GM12891 (cell line): ENCODE measurements at regions not wholly inside any gene's neighbourhood (a gene's known extent, or its start where the extent isn't known, plus 50 kb on each side); places are given as distances from the start of the nearest gene placed in this dataset.

Experiments
- PAX5 ChIP-seq: IDR thresholded peaks from 2 replicates; pipeline ENCODE4 v1.6.1; 2011; ENCODE audit warnings: low read length, moderate library complexity, mild to moderate bottlenecking; ENCODE audit not compliant: insufficient read depth, severe bottlenecking
- POLR2A ChIP-seq: IDR thresholded peaks from 2 replicates; pipeline ENCODE4 v1.6.1; 2011; ENCODE audit warnings: low read depth, low read length, control low read depth
- POLR2AphosphoS5 ChIP-seq: IDR thresholded peaks from 2 replicates; pipeline ENCODE4 v1.6.1; 2011; ENCODE audit warnings: low read depth, low read length, control low read depth
- POU2F2 ChIP-seq: IDR thresholded peaks from 2 replicates; pipeline ENCODE4 v1.6.1; 2011; ENCODE audit warnings: low read depth, mild to moderate bottlenecking, control low read depth, low read length, moderate library complexity
- SPI1 ChIP-seq: IDR thresholded peaks from 2 replicates; pipeline ENCODE4 v1.6.1; 2011; ENCODE audit warnings: low read depth, low read length, control low read depth
- TAF1 ChIP-seq: IDR thresholded peaks from 2 replicates; pipeline ENCODE4 v1.6.1; 2011; ENCODE audit warnings: low read depth, low read length, control low read depth

DNA sequence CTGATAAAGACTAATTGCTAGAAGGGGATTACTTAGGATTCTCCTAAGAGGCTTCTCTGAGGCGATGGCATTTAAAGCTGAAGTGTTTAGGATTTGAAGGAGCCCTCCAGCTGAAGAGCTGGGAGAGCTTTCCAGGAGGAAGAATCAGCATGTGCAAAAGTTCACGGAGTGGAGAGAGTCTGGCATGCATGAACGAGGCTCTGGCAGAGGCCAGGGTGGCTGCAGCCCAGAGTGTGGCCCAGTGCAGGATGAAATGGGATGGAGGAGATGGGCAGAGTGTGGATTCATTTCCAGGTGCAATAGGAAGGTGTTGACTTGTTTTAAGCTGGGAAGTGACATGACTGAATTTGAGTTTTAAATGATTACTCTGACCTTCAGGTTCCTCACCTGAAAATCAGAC, 249.0 kb upstream of the CCL2 start:
- TF ChIP-seq POLR2AphosphoS5 = no peak
- TF ChIP-seq TAF1 = no peak
- no peak for TF ChIP-seq POLR2A
- no peak for TF ChIP-seq SPI1
- no peak for TF ChIP-seq PAX5
- no peak for TF ChIP-seq POU2F2
